GM12891 (cell line): ENCODE measurements at regions not wholly inside any gene's neighbourhood (a gene's known extent, or its start where the extent isn't known, plus 50 kb on each side); places are given as distances from the start of the nearest gene placed in this dataset.
A peak's percentile ranks its signal among the peaks of the same experiment; 100 is the strongest.
"Not testable (repeated sequence)": the region's sequence is repeated elsewhere in the genome, so short reads cannot be mapped to it uniquely, and the experiment has no call there.

Experiments
- DNase-seq: peaks from one replicate; pipeline ENCODE4 v3.0.0; 2011; ENCODE audit warnings: low spot score; ENCODE audit not compliant: insufficient read length
- FAIRE-seq: peaks from 2 replicates; lab custom pipeline; 2011; peaks lifted over from hg19 to GRCh38; lab: Jason Lieb, UNC
- PAX5 ChIP-seq: IDR thresholded peaks from 2 replicates; pipeline ENCODE4 v1.6.1; 2011; ENCODE audit warnings: low read length, moderate library complexity, mild to moderate bottlenecking; ENCODE audit not compliant: insufficient read depth, severe bottlenecking
- POLR2A ChIP-seq: IDR thresholded peaks from 2 replicates; pipeline ENCODE4 v1.6.1; 2011; ENCODE audit warnings: low read depth, low read length, control low read depth
- POLR2AphosphoS5 ChIP-seq: IDR thresholded peaks from 2 replicates; pipeline ENCODE4 v1.6.1; 2011; ENCODE audit warnings: low read depth, low read length, control low read depth
- POU2F2 ChIP-seq: IDR thresholded peaks from 2 replicates; pipeline ENCODE4 v1.6.1; 2011; ENCODE audit warnings: low read depth, mild to moderate bottlenecking, control low read depth, low read length, moderate library complexity
- SPI1 ChIP-seq: IDR thresholded peaks from 2 replicates; pipeline ENCODE4 v1.6.1; 2011; ENCODE audit warnings: low read depth, low read length, control low read depth
- TAF1 ChIP-seq: IDR thresholded peaks from 2 replicates; pipeline ENCODE4 v1.6.1; 2011; ENCODE audit warnings: low read depth, low read length, control low read depth

DNA sequence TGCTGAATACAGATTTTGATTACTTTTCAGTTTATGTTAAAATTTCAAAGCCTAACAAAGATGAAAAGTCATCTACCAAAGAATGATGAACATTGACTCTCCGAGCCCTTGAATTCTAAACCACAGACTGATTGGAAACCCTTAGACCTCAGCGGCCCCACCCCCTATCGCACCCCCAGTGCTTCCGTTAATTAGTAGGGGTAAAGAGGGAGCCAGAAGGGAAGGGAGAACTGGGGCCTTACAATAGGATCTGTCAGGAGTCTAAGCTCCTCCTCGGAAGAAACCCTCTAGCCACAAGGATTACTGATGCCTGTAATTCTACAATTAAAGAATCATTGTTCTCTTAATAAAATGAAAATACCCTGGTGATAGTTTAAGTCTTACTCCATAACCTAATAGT, 79.7 kb upstream of the JARID2 start:
- no peak for DNase-seq
- TF ChIP-seq POLR2A = no peak
- no peak for TF ChIP-seq TAF1
- TF ChIP-seq PAX5 = no peak
- TF ChIP-seq POU2F2 = no peak
- no peak for FAIRE-seq

GRCh38 chr6:15170126-15170525, 75.7 kb upstream of the JARID2 start:
- DNase-seq (no peak), FAIRE-seq (no peak)
- TF ChIP-seq POLR2A = no peak
- TF ChIP-seq PAX5 = no peak
- TF ChIP-seq POLR2AphosphoS5 = no peak
- TF ChIP-seq POU2F2 = no peak
- no peak for TF ChIP-seq SPI1
- no peak for TF ChIP-seq TAF1

DNA sequence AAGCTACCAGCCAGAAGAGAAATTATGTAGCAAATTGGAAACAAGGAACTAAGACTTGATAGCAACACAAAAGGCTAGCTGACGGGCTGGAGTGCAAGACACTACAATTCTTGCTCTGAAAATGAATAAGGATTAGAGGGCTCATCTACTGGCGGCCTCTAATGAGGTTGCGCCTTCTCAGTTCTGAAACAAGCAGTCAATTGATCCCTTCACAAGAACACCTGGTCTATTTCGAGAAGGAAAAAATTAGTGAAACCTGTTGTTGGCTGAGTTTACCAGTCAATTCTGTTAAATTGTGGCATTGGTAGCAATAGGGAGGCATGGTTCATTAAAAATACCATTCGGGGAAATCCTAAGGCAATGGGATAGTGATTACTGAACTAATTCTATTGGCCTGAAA, 74.8 kb upstream of the JARID2 start:
- TF ChIP-seq PAX5 = no peak
- no peak for TF ChIP-seq TAF1
- TF ChIP-seq SPI1 = no peak
- no peak for TF ChIP-seq POLR2A
- TF ChIP-seq POU2F2 = no peak
- TF ChIP-seq POLR2AphosphoS5 = no peak
- DNase-seq = no peak
- FAIRE-seq = peak; percentile 69

GRCh38 chr6:15176816-15177370, 69.0 kb upstream of the JARID2 start:
- no peak for FAIRE-seq

GRCh38 chr6:15183979-15184378, 61.9 kb upstream of the JARID2 start:
- peak; percentile 55 for FAIRE-seq

More at GRCh38 chr6:15176816-15177370, 69.0 kb upstream of the JARID2 start:
- no peak for TF ChIP-seq POLR2AphosphoS5
- no peak for TF ChIP-seq TAF1
- no peak for TF ChIP-seq POU2F2
- TF ChIP-seq POLR2A = no peak
- no peak for TF ChIP-seq PAX5
- no peak for TF ChIP-seq SPI1
- no peak for DNase-seq

GRCh38 chr6:15184441-15184861, 61.4 kb upstream of the JARID2 start:
- DNase-seq (peak; percentile 49), FAIRE-seq (peak; percentile 65)
- TF ChIP-seq SPI1 = no peak
- TF ChIP-seq PAX5 = no peak
- no peak for TF ChIP-seq POLR2A
- no peak for TF ChIP-seq POU2F2
- no peak for TF ChIP-seq POLR2AphosphoS5
- no peak for TF ChIP-seq TAF1

More at GRCh38 chr6:15183979-15184378, 61.9 kb upstream of the JARID2 start:
- no peak for DNase-seq
- no peak for TF ChIP-seq POLR2AphosphoS5
- no peak for TF ChIP-seq PAX5
- TF ChIP-seq POU2F2 = no peak
- TF ChIP-seq SPI1 = no peak
- no peak for TF ChIP-seq TAF1
- TF ChIP-seq POLR2A = no peak

GRCh38 chr6:15185111-15185510, 60.8 kb upstream of the JARID2 start:
- DNase-seq, FAIRE-seq: not testable (repeated sequence)

GRCh38 chr6:15193451-15193850, 52.4 kb upstream of the JARID2 start:
- FAIRE-seq, DNase-seq: not testable (repeated sequence)

- TF ChIP-seq PAX5 = no peak
- no peak for TF ChIP-seq SPI1
- TF ChIP-seq POLR2A = no peak
- TF ChIP-seq POLR2AphosphoS5 = no peak
- no peak for TF ChIP-seq POU2F2
- TF ChIP-seq TAF1 = no peak
- FAIRE-seq (no peak), DNase-seq (no peak)
Measured at GRCh38 chr6:15194453-15194852, 51.4 kb upstream of the JARID2 start.
